ENCODE measurements at regions not wholly inside any gene's neighbourhood (a gene's known extent, or its start where the extent isn't known, plus 50 kb on each side); places are given as distances from the start of the nearest gene placed in this dataset.

DNA sequence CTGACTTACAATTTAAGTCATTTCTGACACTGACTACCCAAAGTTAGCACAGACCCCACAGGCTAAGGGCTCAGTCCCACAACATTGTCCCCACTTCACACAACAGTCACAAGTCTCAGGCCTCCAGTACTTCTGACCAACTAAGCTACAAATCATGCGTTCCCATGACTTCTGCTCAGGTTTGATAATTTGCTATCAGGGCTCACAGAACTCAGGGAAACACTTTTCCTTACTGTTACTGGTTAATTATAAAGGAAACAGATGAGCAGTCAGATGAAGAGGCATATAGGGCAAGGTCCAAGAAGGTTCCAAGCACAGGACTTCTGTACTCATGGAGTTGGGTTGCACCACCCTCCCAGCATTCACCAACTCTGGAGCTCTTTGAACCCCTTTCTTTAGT is 151.2 kb upstream of the TNR start:
- Histone ChIP-seq H3K27me3 (no peaks in the 10 kb centered on the region), H3K4me3 (no peak overlapping the region), H3K27ac (no peak overlapping the region), H3K36me3 (no peaks in the 10 kb centered on the region), H3K9me3 (no peaks in the 10 kb centered on the region), H3K4me1 (no peaks in the 10 kb centered on the region)
- TF ChIP-seq, protein P1, sequence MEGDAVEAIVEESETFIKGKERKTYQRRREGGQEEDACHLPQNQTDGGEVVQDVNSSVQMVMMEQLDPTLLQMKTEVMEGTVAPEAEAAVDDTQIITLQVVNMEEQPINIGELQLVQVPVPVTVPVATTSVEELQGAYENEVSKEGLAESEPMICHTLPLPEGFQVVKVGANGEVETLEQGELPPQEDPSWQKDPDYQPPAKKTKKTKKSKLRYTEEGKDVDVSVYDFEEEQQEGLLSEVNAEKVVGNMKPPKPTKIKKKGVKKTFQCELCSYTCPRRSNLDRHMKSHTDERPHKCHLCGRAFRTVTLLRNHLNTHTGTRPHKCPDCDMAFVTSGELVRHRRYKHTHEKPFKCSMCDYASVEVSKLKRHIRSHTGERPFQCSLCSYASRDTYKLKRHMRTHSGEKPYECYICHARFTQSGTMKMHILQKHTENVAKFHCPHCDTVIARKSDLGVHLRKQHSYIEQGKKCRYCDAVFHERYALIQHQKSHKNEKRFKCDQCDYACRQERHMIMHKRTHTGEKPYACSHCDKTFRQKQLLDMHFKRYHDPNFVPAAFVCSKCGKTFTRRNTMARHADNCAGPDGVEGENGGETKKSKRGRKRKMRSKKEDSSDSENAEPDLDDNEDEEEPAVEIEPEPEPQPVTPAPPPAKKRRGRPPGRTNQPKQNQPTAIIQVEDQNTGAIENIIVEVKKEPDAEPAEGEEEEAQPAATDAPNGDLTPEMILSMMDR (IDR thresholded peaks at IDR 0.05), result no peak
- no peak for TF ChIP-seq POLR2A (IDR thresholded peaks at IDR 0.05)
- ATAC-seq (no peak), DNase-seq (no peak)
- 100% methylated on average over 1 of the region's 1 CpG for WGBS (ENCODE audit: insufficient coverage, low coverage, low lambda C conversion rate, missing lambda C conversion rate)
- intact Hi-C loops (cut with DNase I), result no loop called here

DNA sequence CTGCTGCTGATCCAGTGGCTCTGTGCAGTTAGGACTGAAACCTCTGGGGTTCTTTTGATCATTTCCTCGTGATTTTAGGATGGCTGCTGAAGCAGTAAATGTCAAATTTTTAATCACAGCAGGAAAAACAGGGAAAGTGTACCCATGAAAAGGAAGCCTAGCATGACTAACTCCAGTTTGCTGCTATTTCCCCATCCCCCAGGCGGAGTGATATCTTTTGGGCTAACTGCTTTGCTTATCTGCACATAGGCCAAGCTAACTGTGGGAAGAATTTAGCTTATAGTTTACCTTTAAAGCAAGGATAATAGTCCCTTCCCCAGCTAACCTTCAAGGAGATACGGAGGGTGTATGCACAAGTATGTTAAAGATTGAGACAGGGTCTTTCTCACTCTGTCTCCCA is 149.8 kb upstream of the TNR start:
- no peak for ATAC-seq
- no peaks in the 10 kb centered on the region for H3K9me3 ChIP-seq
- intact Hi-C loops (cut with DNase I), result no loop called here
- H3K27ac ChIP-seq, result no peak overlapping the region
- H3K36me3 ChIP-seq, result no peaks in the 10 kb centered on the region
- TF ChIP-seq POLR2A (IDR thresholded peaks at IDR 0.05), result no peak
- TF ChIP-seq, protein P1 (IDR thresholded peaks at IDR 0.05), result no peak
- H3K27me3 ChIP-seq, result no peaks in the 10 kb centered on the region
- DNase-seq, result no peak
- H3K4me1 ChIP-seq, result no peaks in the 10 kb centered on the region
- no peak overlapping the region for H3K4me3 ChIP-seq
- 74% methylated on average over 3 of the region's 3 CpGs for WGBS (ENCODE audit: insufficient coverage, low coverage, low lambda C conversion rate, missing lambda C conversion rate)

DNA sequence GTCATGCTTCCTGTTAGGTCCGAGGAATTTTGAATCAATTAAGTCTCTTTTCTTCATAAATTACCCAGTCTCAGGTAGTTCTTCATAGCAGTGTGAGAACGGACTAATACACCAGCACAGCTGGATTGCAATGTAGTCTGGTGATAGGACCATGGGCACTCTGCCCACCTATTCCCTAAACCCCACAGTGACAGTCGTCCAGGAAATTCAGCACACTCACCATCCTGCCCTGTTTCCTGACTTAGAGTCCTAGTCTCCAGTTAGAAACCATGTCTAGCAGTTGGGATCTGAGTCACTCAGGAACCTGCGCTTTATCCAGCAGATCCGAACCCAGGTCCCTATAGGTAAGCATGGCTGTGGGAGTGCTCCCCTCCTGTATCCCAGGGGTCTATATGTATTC is 149.3 kb upstream of the TNR start:
- H3K4me1 ChIP-seq, result no peaks in the 10 kb centered on the region
- H3K4me3 ChIP-seq, result no peak overlapping the region

DNA sequence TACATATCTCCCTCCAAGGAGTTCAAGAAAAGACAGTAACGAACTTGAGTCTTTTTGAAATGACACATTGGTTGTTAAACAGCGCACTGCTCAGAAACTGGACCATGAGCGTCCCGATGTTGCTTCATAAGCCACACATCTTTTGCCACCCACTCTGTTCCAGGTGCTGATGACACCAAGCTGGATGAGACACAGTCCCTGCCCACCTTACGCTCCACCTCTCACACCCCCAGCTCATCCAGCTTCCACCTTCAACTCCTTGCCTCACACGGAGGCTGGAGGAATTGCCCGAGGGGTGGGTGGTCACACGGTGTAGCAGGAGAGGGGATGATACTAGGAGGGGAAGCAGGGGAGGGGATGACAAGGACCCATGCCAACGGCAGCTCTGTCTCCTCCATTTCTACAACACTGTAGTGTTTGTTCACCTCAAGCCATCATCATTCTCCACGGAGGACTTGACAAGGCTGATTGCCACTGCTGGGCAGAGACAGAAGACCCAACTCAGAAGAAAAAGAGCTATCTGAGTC is 148.5 kb upstream of the TNR start:
- Histone ChIP-seq H3K4me3 (no peak overlapping the region), H3K9me3 (no peaks in the 10 kb centered on the region), H3K27me3 (no peaks in the 10 kb centered on the region), H3K36me3 (no peaks in the 10 kb centered on the region), H3K27ac (no peak overlapping the region), H3K4me1 (no peaks in the 10 kb centered on the region)
- WGBS (ENCODE audit: insufficient coverage, low coverage, low lambda C conversion rate, missing lambda C conversion rate), result 51% methylated on average over 6 of the region's 10 CpGs
- intact Hi-C loops (cut with DNase I), result no loop called here
- DNase-seq, result no peak
- ATAC-seq, result no peak
- TF ChIP-seq, protein P1 (IDR thresholded peaks at IDR 0.05), result no peak
- TF ChIP-seq POLR2A (IDR thresholded peaks at IDR 0.05), result no peak

More for the DNA sequence above, 149.3 kb upstream of the TNR start:
- DNase-seq (no peak), ATAC-seq (no peak)
- intact Hi-C loops (cut with DNase I), result no loop called here
- Histone ChIP-seq H3K36me3 (no peaks in the 10 kb centered on the region), H3K9me3 (no peaks in the 10 kb centered on the region), H3K27me3 (no peaks in the 10 kb centered on the region), H3K27ac (no peak overlapping the region)
- 64% methylated on average over 5 of the region's 5 CpGs for WGBS (ENCODE audit: insufficient coverage, low coverage, low lambda C conversion rate, missing lambda C conversion rate)
- TF ChIP-seq POLR2A (IDR thresholded peaks at IDR 0.05), result no peak
- TF ChIP-seq, protein P1 (IDR thresholded peaks at IDR 0.05), result no peak

DNA sequence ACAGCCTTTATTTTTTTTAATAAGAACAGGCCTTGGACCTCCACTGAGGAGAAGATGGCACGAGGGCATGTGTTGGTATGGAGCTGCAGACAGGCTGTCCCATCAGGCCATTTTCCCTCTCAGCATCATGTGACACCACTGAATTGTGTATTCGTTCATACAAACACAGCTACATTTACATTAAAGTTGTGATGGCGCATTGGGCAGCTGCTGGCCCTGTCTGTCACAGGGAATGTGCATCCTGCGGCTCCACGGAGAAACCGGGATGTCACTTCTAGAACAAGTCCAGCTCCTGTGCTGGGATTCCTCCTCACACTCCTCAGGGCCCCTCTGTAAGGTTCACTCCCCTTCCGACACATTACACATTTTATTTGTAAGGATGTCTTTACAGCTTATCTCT is 147.6 kb upstream of the TNR start:
- TF ChIP-seq POLR2A (IDR thresholded peaks at IDR 0.05), result no peak
- TF ChIP-seq, protein P1 (IDR thresholded peaks at IDR 0.05), result no peak
- no peak for ATAC-seq
- H3K9me3 ChIP-seq, result no peaks in the 10 kb centered on the region
- 94% methylated on average over 4 of the region's 7 CpGs for WGBS (ENCODE audit: insufficient coverage, low coverage, low lambda C conversion rate, missing lambda C conversion rate)
- no peak overlapping the region for H3K4me3 ChIP-seq
- no peak for DNase-seq
- intact Hi-C loops (cut with DNase I), result no loop called here
- H3K36me3 ChIP-seq, result no peaks in the 10 kb centered on the region
- H3K27ac ChIP-seq, result no peak overlapping the region
- H3K27me3 ChIP-seq, result no peaks in the 10 kb centered on the region
- no peaks in the 10 kb centered on the region for H3K4me1 ChIP-seq
